ENCODE measurements at regions not wholly inside any gene's neighbourhood (a gene's known extent, or its start where the extent isn't known, plus 50 kb on each side); places are given as distances from the start of the nearest gene placed in this dataset.

DNA sequence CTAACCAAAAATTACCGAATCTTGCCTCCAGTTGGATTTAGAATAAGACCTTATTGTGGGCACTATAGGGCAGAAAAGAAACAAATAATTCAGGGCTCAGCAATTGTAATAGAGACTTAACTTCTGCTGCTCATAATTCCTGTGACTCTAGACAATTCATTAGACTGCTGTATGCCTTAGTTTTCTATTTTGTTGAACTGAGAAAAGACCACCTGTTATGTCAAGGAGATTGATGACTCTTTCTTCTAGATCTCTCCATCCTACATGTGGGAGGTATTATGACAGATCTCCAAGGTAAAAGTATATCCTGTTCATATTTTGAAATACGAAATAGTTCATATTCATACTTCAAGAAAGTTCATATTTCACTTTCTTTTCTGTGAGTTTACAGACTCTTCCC, 605.1 kb downstream of the PSAT1 start (continued):
- TF ChIP-seq NANOG (IDR thresholded peaks at IDR 0.05; ENCODE audit: insufficient read depth, low read depth, low read length, poor library complexity, severe bottlenecking) = no peak

DNA sequence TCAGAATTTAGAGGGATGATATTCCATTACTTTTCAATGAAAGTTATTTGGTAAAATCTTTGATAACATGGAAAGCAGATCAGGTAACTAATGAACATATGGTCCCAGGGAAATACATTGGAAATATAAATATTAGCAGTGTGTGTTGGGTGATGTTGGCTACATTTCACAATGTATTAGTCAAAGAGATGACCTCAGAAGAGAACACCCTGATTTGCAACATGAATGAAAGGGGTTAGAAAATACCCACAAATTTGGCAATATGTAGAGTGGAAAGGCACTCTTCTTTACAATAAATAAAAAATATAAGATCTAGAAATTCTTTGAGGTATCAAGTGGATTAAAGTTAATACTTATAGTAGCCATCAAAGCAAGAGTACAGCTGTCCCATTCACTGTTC, 606.7 kb downstream of the PSAT1 start:
- Histone ChIP-seq H3K4ac (replicated peaks; ENCODE audit: insufficient read length, low read depth, low read length) (no peak overlapping the region), H2AK5ac (ENCODE audit: low read depth, low read length) (no peak overlapping the region), H3K4me3 (ENCODE audit: extremely low read depth in 1 of 4, insufficient read depth in 2 of 4, low read depth in 3 of 4, low read length in 4 of 4) (no peak overlapping the region), H3K36me3 (ENCODE audit: control insufficient read depth in 2 of 4, insufficient read depth in 4 of 4, low read length in 3 of 4) (no peaks in the 10 kb centered on the region), H3K56ac (replicated peaks; ENCODE audit: insufficient read length, low read depth, low read length) (no peak overlapping the region), H2BK20ac (ENCODE audit: low read length) (no peak overlapping the region), H3K79me2 (ENCODE audit: control insufficient read depth in 1 of 2, insufficient read depth in 2 of 2, low read length in 2 of 2) (no peaks in the 10 kb centered on the region), H3K79me1 (ENCODE audit: low read depth, low read length) (no peaks in the 10 kb centered on the region), H4K91ac (replicated peaks; ENCODE audit: insufficient read length, low read length) (no peak overlapping the region), H3K27me3 (replicated peaks in 1 of 4; ENCODE audit: control insufficient read depth in 3 of 4, extremely low read depth in 1 of 4, insufficient read depth in 3 of 4, low read length in 3 of 4) (no peaks in the 10 kb centered on the region), H2BK15ac (ENCODE audit: low read length) (no peak overlapping the region), H2BK5ac (ENCODE audit: low read depth, low read length) (no peak overlapping the region), H3K9me3 (ENCODE audit: insufficient read depth in 2 of 2, low read depth in 1 of 2, low read length in 1 of 2) (no peaks in the 10 kb centered on the region), H3K18ac (ENCODE audit: extremely low read depth, low read length) (no peak overlapping the region), H4K8ac (ENCODE audit: extremely low read depth, insufficient read depth, low read length) (no peak overlapping the region), H3K4me2 (ENCODE audit: insufficient read depth in 1 of 2, low read depth in 2 of 2, low read length in 2 of 2) (no peak overlapping the region), H3K23ac (ENCODE audit: insufficient read length) (no peak overlapping the region), H2BK12ac (ENCODE audit: low read depth, low read length) (no peak overlapping the region), H2BK120ac (replicated peaks; ENCODE audit: low read depth, low read length) (no peak overlapping the region), H2AFZ (ENCODE audit: low read length) (no peak overlapping the region), H3K27ac (ENCODE audit: low read depth, low read length) (no peak overlapping the region), H3K23me2 (ENCODE audit: low read depth, low read length) (no peaks in the 10 kb centered on the region), H4K5ac (ENCODE audit: insufficient read length, low read depth, low read length) (no peak overlapping the region), H4K20me1 (replicated peaks in 1 of 2; ENCODE audit: control insufficient read depth in 1 of 2, insufficient read depth in 2 of 2, low read length in 2 of 2) (no peaks in the 10 kb centered on the region), H3K4me1 (replicated peaks in 1 of 4; ENCODE audit: control insufficient read depth in 3 of 4, insufficient read depth in 4 of 4, low read length in 3 of 4) (no peaks in the 10 kb centered on the region), H3K9ac (replicated peaks in 1 of 4; ENCODE audit: extremely low read depth in 1 of 4, low read depth in 3 of 4, low read length in 3 of 4) (no peak overlapping the region), H3K14ac (ENCODE audit: insufficient read length) (no peak overlapping the region)
- ChIA-PET POLR2A (ENCODE audit: partially characterized antibody) (no interaction called here), CTCF (ENCODE audit: partially characterized antibody) (no interaction called here)
- TF ChIP-seq POLR2A (IDR thresholded peaks at IDR 0.05; ENCODE audit: control extremely low read depth in 1 of 2, low read depth in 2 of 2, low read length in 2 of 2) (no peak), TBP (IDR thresholded peaks at IDR 0.05; ENCODE audit: low read depth, low read length) (no peak), GTF2F1 (IDR thresholded peaks at IDR 0.05; ENCODE audit: borderline replicate concordance, low read depth, low read length) (no peak), CBX5 (IDR thresholded peaks at IDR 0.05; ENCODE audit: low read depth, low read length) (no peak), NANOG (IDR thresholded peaks at IDR 0.05; ENCODE audit: insufficient read depth, low read depth, low read length, poor library complexity, severe bottlenecking) (no peak)
- DNase-seq (ENCODE audit: low read depth in 1 of 2, low spot score in 2 of 2) (no peak), FAIRE-seq (no peak)
